ENCODE measurements at regions not wholly inside any gene's neighbourhood (a gene's known extent, or its start where the extent isn't known, plus 50 kb on each side); places are given as distances from the start of the nearest gene placed in this dataset.

DNA sequence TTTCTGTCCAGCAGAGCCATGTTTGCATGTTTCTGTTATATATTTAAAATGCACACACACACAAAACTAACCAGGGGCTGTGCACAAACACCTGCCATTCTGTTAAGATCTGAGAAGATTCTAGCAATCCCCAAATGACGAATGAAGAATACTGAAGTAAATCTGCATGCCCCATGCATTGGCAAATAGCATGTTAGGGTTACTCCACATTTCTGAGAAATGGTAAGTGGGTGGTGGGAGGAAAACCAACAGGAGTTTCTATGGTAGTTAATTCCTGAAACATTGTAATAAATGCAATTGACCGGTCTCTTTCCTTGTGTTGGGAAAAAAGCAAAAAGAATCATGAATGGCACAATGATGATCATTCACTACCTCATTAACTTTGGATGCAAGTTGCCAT is 318.0 kb downstream of the BCAT1 start:
- TF ChIP-seq CTCF (IDR thresholded peaks at IDR 0.05; ENCODE audit: poor library complexity) (no peak), EZH2 (IDR thresholded peaks at IDR 0.05; ENCODE audit: borderline replicate concordance) (no peak)
